CD4-positive, alpha-beta memory T cell (primary cell): ENCODE measurements at regions not wholly inside any gene's neighbourhood (a gene's known extent, or its start where the extent isn't known, plus 50 kb on each side); places are given as distances from the start of the nearest gene placed in this dataset.

Experiments used
- CTCF ChIA-PET: fragments of 350-600 bp; sonication (Branson Sonifier 250); formaldehyde crosslinking; loops from one replicate; lab custom pipeline; 2021; ENCODE audit warnings: inconsistent platforms; ENCODE audit not compliant: partially characterized antibody; lab: Charles Lee
- POLR2A ChIA-PET: fragments of 350-600 bp; sonication (Branson Sonifier 250); formaldehyde crosslinking; loops from one replicate; lab custom pipeline; 2021; ENCODE audit not compliant: partially characterized antibody; lab: Charles Lee
- DNase-seq, 5 donors: peaks; one replicate each; pipeline versions ENCODE4 v3.0.0 to v3.0.0-alpha.2; 2020 to 2022; ENCODE audit warnings: mixed read lengths in 1 of 5
- H3K27ac ChIP-seq: one replicate; pipeline ENCODE4 v1.7.0; 2013; ENCODE audit warnings: low read depth, low read length
- H3K27me3 ChIP-seq: 2 replicates; pipeline ENCODE4 v1.7.0; 2013; ENCODE audit warnings: mild to moderate bottlenecking, low read length, moderate library complexity; ENCODE audit not compliant: insufficient read depth
- H3K36me3 ChIP-seq: 2 replicates; pipeline ENCODE4 v1.7.0; 2013; ENCODE audit warnings: mild to moderate bottlenecking, low read length, moderate library complexity; ENCODE audit not compliant: insufficient read depth
- H3K4me1 ChIP-seq: 2 replicates; pipeline ENCODE4 v1.7.0; 2013; ENCODE audit warnings: mild to moderate bottlenecking, low read length, moderate library complexity; ENCODE audit not compliant: insufficient read depth
- H3K4me3 ChIP-seq, 2 donors: one replicate each; pipeline ENCODE4 v1.7.0; 2013; ENCODE audit warnings: low read length in 2 of 2, mild to moderate bottlenecking in 1 of 2
- H3K9me3 ChIP-seq, 2 donors: one replicate each; pipeline ENCODE4 v1.7.0; 2013; ENCODE audit warnings: low read length in 2 of 2, control low read depth in 1 of 2; ENCODE audit not compliant: control insufficient read depth in 1 of 2
- H3K27ac Mint-ChIP-seq, 7 donors: one replicate each; pipeline ENCODE4 v1.8.0; 2020 to 2021; ENCODE audit warnings: mixed read lengths in 7 of 7, mild to moderate bottlenecking in 6 of 7, inconsistent platforms in 3 of 7, moderate library complexity in 3 of 7
- H3K27me3 Mint-ChIP-seq, 2 donors: one replicate each; pipeline ENCODE4 v1.8.0; 2020 to 2021; ENCODE audit warnings: mixed read lengths in 2 of 2
- H3K36me3 Mint-ChIP-seq, 2 donors: one replicate each; pipeline ENCODE4 v1.8.0; 2020 to 2021; ENCODE audit warnings: mixed read lengths in 2 of 2, inconsistent platforms in 1 of 2, mild to moderate bottlenecking in 1 of 2
- H3K4me1 Mint-ChIP-seq, 4 donors: one replicate each; pipeline ENCODE4 v1.8.0; 2020 to 2021; ENCODE audit warnings: mixed read lengths in 4 of 4, mild to moderate bottlenecking in 1 of 4
- H3K4me3 Mint-ChIP-seq, 8 donors: one replicate each; pipeline ENCODE4 v1.8.0; 2020 to 2021; ENCODE audit warnings: mixed read lengths in 8 of 8, mild to moderate bottlenecking in 7 of 8, moderate library complexity in 6 of 8, inconsistent platforms in 3 of 8
- H3K9me3 Mint-ChIP-seq, 8 donors: one replicate each; pipeline ENCODE4 v1.8.0; 2020 to 2021; ENCODE audit warnings: mixed read lengths in 8 of 8, mild to moderate bottlenecking in 5 of 8, inconsistent platforms in 3 of 8, moderate library complexity in 1 of 8
- intact Hi-C: fragments of 100-400 bp; cut with micrococcal nuclease; formaldehyde crosslinking; loops from one replicate; pipeline ENCODE4 v1.15.1; 2023

- H3K27ac ChIP-seq, result no peak overlapping the region
- intact Hi-C loops, result no loop called here
- H3K4me1 ChIP-seq, result no peaks in the 10 kb centered on the region
- ChIA-PET CTCF (no interaction called here), POLR2A (no interaction called here)
- no peaks in the 10 kb centered on the region for H3K4me1 Mint-ChIP-seq
- H3K27me3 Mint-ChIP-seq, result no peaks in the 10 kb centered on the region
- H3K9me3 Mint-ChIP-seq, result peaks cover 0 to 9% (median 3%) of the 10 kb centered on the region in 8 donors
- no peaks in the 10 kb centered on the region for H3K36me3 Mint-ChIP-seq
- DNase-seq, result no peak
- H3K4me3 Mint-ChIP-seq, result no peak overlapping the region
- H3K9me3 ChIP-seq, result no peaks in the 10 kb centered on the region
- H3K27me3 ChIP-seq, result no peaks in the 10 kb centered on the region
- H3K4me3 ChIP-seq, result no peak overlapping the region
- no peaks in the 10 kb centered on the region for H3K36me3 ChIP-seq
- no peak overlapping the region for H3K27ac Mint-ChIP-seq
Observed at GRCh38 chr10:106169241-106169640, 995.3 kb downstream of the SORCS1 start.

GRCh38 chr10:106167946-106168345 lies 996.6 kb downstream of the SORCS1 start:
- Mint-ChIP-seq H3K4me1 (no peaks in the 10 kb centered on the region), H3K36me3 (no peaks in the 10 kb centered on the region), H3K9me3 (peaks cover 0 to 16% (median 5%) of the 10 kb centered on the region in 8 donors), H3K4me3 (peak overlapping the region in 1 of 8 donors; percentile 9), H3K27ac (no peak overlapping the region), H3K27me3 (no peaks in the 10 kb centered on the region)
- H3K9me3 ChIP-seq, result no peaks in the 10 kb centered on the region
- H3K4me1 ChIP-seq, result no peaks in the 10 kb centered on the region
- no peaks in the 10 kb centered on the region for H3K27me3 ChIP-seq
- no peaks in the 10 kb centered on the region for H3K36me3 ChIP-seq
- H3K4me3 ChIP-seq, result no peak overlapping the region
- ChIA-PET POLR2A (no interaction called here), CTCF (no interaction called here)
- no peak overlapping the region for H3K27ac ChIP-seq
- DNase-seq, result no peak
- intact Hi-C loops, result no loop called here

GRCh38 chr10:106158241-106158640 lies 1006.3 kb downstream of the SORCS1 start:
- Histone ChIP-seq H3K27ac (no peak overlapping the region), H3K4me1 (no peaks in the 10 kb centered on the region), H3K4me3 (no peak overlapping the region), H3K36me3 (no peaks in the 10 kb centered on the region), H3K9me3 (no peaks in the 10 kb centered on the region), H3K27me3 (no peaks in the 10 kb centered on the region)
- no peak for DNase-seq
- Mint-ChIP-seq H3K27ac (no peak overlapping the region), H3K4me1 (no peaks in the 10 kb centered on the region), H3K27me3 (no peaks in the 10 kb centered on the region), H3K4me3 (no peak overlapping the region), H3K9me3 (peaks cover 0 to 19% (median 12%) of the 10 kb centered on the region in 8 donors), H3K36me3 (no peaks in the 10 kb centered on the region)
- intact Hi-C loops, result no loop called here
- ChIA-PET POLR2A (no interaction called here), CTCF (no interaction called here)

- intact Hi-C loops, result no loop called here
- Mint-ChIP-seq H3K27ac (no peak overlapping the region), H3K9me3 (peaks cover 0 to 10% (median 5%) of the 10 kb centered on the region in 8 donors), H3K4me3 (no peak overlapping the region), H3K27me3 (no peaks in the 10 kb centered on the region), H3K4me1 (no peaks in the 10 kb centered on the region), H3K36me3 (no peaks in the 10 kb centered on the region)
- Histone ChIP-seq H3K27me3 (no peaks in the 10 kb centered on the region), H3K9me3 (no peaks in the 10 kb centered on the region), H3K27ac (no peak overlapping the region), H3K4me1 (no peaks in the 10 kb centered on the region), H3K4me3 (no peak overlapping the region), H3K36me3 (no peaks in the 10 kb centered on the region)
- DNase-seq, result no peak
- POLR2A ChIA-PET, result no interaction called here
- CTCF ChIA-PET, result no interaction called here
Observed at GRCh38 chr10:106147021-106147420, 1017.5 kb downstream of the SORCS1 start.

- Mint-ChIP-seq H3K27ac (no peak overlapping the region), H3K27me3 (no peaks in the 10 kb centered on the region), H3K36me3 (no peaks in the 10 kb centered on the region), H3K4me3 (no peak overlapping the region), H3K9me3 (peaks cover 2 to 9% (median 4%) of the 10 kb centered on the region in 8 donors), H3K4me1 (no peaks in the 10 kb centered on the region)
- no peak for DNase-seq
- Histone ChIP-seq H3K27ac (no peak overlapping the region), H3K36me3 (no peaks in the 10 kb centered on the region), H3K27me3 (no peaks in the 10 kb centered on the region), H3K9me3 (no peaks in the 10 kb centered on the region), H3K4me3 (no peak overlapping the region), H3K4me1 (no peaks in the 10 kb centered on the region)
- CTCF ChIA-PET, result no interaction called here
- POLR2A ChIA-PET, result no interaction called here
- intact Hi-C loops, result no loop called here
Observed at GRCh38 chr10:106139915-106140314, 1024.6 kb downstream of the SORCS1 start.

- H3K27ac ChIP-seq, result no peak overlapping the region
- Mint-ChIP-seq H3K27ac (no peak overlapping the region), H3K4me3 (no peak overlapping the region), H3K27me3 (no peaks in the 10 kb centered on the region), H3K4me1 (no peaks in the 10 kb centered on the region), H3K9me3 (peaks cover 0 to 12% (median 3%) of the 10 kb centered on the region in 8 donors), H3K36me3 (no peaks in the 10 kb centered on the region)
- H3K27me3 ChIP-seq, result no peaks in the 10 kb centered on the region
- intact Hi-C loops, result no loop called here
- POLR2A ChIA-PET, result no interaction called here
- no peak for DNase-seq
- no peaks in the 10 kb centered on the region for H3K4me1 ChIP-seq
- H3K9me3 ChIP-seq, result peaks cover 0 to under 1% of the 10 kb centered on the region in 2 donors
- CTCF ChIA-PET, result no interaction called here
- H3K4me3 ChIP-seq, result no peak overlapping the region
- no peaks in the 10 kb centered on the region for H3K36me3 ChIP-seq
Observed at GRCh38 chr10:106136175-106136574, 1028.3 kb downstream of the SORCS1 start.

GRCh38 chr10:106134326-106135000 lies 1030.0 kb downstream of the SORCS1 start:
- ChIA-PET POLR2A (no interaction called here), CTCF (no interaction called here)
- Mint-ChIP-seq H3K9me3 (peaks cover 0 to 13% (median 4%) of the 10 kb centered on the region in 8 donors), H3K4me3 (no peak overlapping the region), H3K27ac (no peak overlapping the region), H3K27me3 (no peaks in the 10 kb centered on the region), H3K4me1 (no peaks in the 10 kb centered on the region), H3K36me3 (no peaks in the 10 kb centered on the region)
- Histone ChIP-seq H3K27me3 (no peaks in the 10 kb centered on the region), H3K9me3 (peaks cover 0 to 4% of the 10 kb centered on the region in 2 donors), H3K4me3 (no peak overlapping the region), H3K4me1 (no peaks in the 10 kb centered on the region), H3K36me3 (no peaks in the 10 kb centered on the region), H3K27ac (no peak overlapping the region)
- no peak for DNase-seq
- intact Hi-C loops, result no loop called here
